HG02870 (cell line): ENCODE measurements at regions not wholly inside any gene's neighbourhood (a gene's known extent, or its start where the extent isn't known, plus 50 kb on each side); places are given as distances from the start of the nearest gene placed in this dataset.
"Not testable (repeated sequence)": the region's sequence is repeated elsewhere in the genome, so short reads cannot be mapped to it uniquely, and the experiment has no call there.

Experiments used
- ATAC-seq: cut with Tn5 transposase; IDR thresholded peaks from one replicate; pipeline ENCODE4 v1.9.1; 2021; ENCODE audit warnings: mild to moderate bottlenecking, moderate library complexity; ENCODE audit not compliant: unreplicated experiment

GRCh38 chr14:25350802-25351201 is 300.9 kb upstream of the STXBP6 start:
- ATAC-seq, result no peak

- no peak for ATAC-seq
These were observed 300.1 kb upstream of the STXBP6 start for GRCh38 chr14:25350021-25350420.

GRCh38 chr14:25349269-25349668 is 299.3 kb upstream of the STXBP6 start:
- no peak for ATAC-seq

- ATAC-seq, result no peak
These were observed 290.9 kb upstream of the STXBP6 start for GRCh38 chr14:25340882-25341281.

GRCh38 chr14:25322784-25323183 is 272.8 kb upstream of the STXBP6 start:
- ATAC-seq, result no peak

- not testable (repeated sequence) for ATAC-seq
These were observed 266.1 kb upstream of the STXBP6 start for GRCh38 chr14:25316007-25316406.

- no peak for ATAC-seq
These were observed 258.3 kb upstream of the STXBP6 start for GRCh38 chr14:25308244-25308643.

- ATAC-seq, result no peak
These were observed 254.0 kb upstream of the STXBP6 start for GRCh38 chr14:25303934-25304333.

- ATAC-seq, result no peak
These were observed 248.3 kb upstream of the STXBP6 start for GRCh38 chr14:25298238-25298637.

GRCh38 chr14:25290154-25290553 is 240.2 kb upstream of the STXBP6 start:
- ATAC-seq, result not testable (repeated sequence)

- no peak for ATAC-seq
These were observed 224.6 kb upstream of the STXBP6 start for GRCh38 chr14:25274529-25274928.

- ATAC-seq, result no peak
These were observed 217.2 kb upstream of the STXBP6 start for GRCh38 chr14:25267186-25267585.

- ATAC-seq, result no peak
These were observed 209.5 kb upstream of the STXBP6 start for GRCh38 chr14:25259470-25259869.

GRCh38 chr14:25252793-25253192 is 202.8 kb upstream of the STXBP6 start:
- ATAC-seq, result no peak

GRCh38 chr14:25250516-25250915 is 200.6 kb upstream of the STXBP6 start:
- no peak for ATAC-seq

- ATAC-seq, result no peak
These were observed 197.7 kb upstream of the STXBP6 start for GRCh38 chr14:25247609-25248008.

GRCh38 chr14:25246751-25247150 is 196.8 kb upstream of the STXBP6 start:
- ATAC-seq, result no peak

GRCh38 chr14:25239170-25239569 is 189.2 kb upstream of the STXBP6 start:
- no peak for ATAC-seq

GRCh38 chr14:25237845-25238244 is 187.9 kb upstream of the STXBP6 start:
- ATAC-seq, result no peak

- no peak for ATAC-seq
These were observed 183.7 kb upstream of the STXBP6 start for GRCh38 chr14:25233613-25234012.

- no peak for ATAC-seq
These were observed 181.1 kb upstream of the STXBP6 start for GRCh38 chr14:25231004-25231403.

- ATAC-seq, result no peak
These were observed 176.3 kb upstream of the STXBP6 start for GRCh38 chr14:25226214-25226613.

- no peak for ATAC-seq
These were observed 172.3 kb upstream of the STXBP6 start for GRCh38 chr14:25222256-25222655.

- no peak for ATAC-seq
These were observed 170.6 kb upstream of the STXBP6 start for GRCh38 chr14:25220514-25220913.
